ENCODE measurements at regions not wholly inside any gene's neighbourhood (a gene's known extent, or its start where the extent isn't known, plus 50 kb on each side); places are given as distances from the start of the nearest gene placed in this dataset.

- DNase-seq (ENCODE audit: low spot score) (no peak), ATAC-seq (no peak)
- intact Hi-C loops (cut with DNase I): no loop called here
Measured at GRCh38 chr2:129733579-129733978, 245.9 kb upstream of the RAB6C start.

GRCh38 chr2:129734343-129735034 lies 245.0 kb upstream of the RAB6C start:
- intact Hi-C loops (cut with DNase I): no loop called here
- ATAC-seq (no peak), DNase-seq (ENCODE audit: low spot score) (no peak)

- ATAC-seq: no peak
- intact Hi-C loops (cut with DNase I): no loop called here
- no peak for DNase-seq (ENCODE audit: low spot score)
Measured at GRCh38 chr2:129735576-129735975, 243.9 kb upstream of the RAB6C start.

GRCh38 chr2:129737660-129738527 lies 241.6 kb upstream of the RAB6C start:
- DNase-seq (ENCODE audit: low spot score) (no peak), ATAC-seq (no peak)
- intact Hi-C loops (cut with DNase I): no loop called here

GRCh38 chr2:129738799-129739198 lies 240.7 kb upstream of the RAB6C start:
- ATAC-seq (no peak), DNase-seq (ENCODE audit: low spot score) (no peak)
- intact Hi-C loops (cut with DNase I): no loop called here

- no peak for DNase-seq (ENCODE audit: low spot score)
- no peak for ATAC-seq
- intact Hi-C loops (cut with DNase I): no loop called here
Measured at GRCh38 chr2:129740504-129740903, 239.0 kb upstream of the RAB6C start.

- DNase-seq (ENCODE audit: low spot score) (no peak), ATAC-seq (no peak)
- intact Hi-C loops (cut with DNase I): no loop called here
Measured at GRCh38 chr2:129741165-129741564, 238.3 kb upstream of the RAB6C start.

GRCh38 chr2:129741623-129742022 lies 237.8 kb upstream of the RAB6C start:
- ATAC-seq (no peak), DNase-seq (ENCODE audit: low spot score) (no peak)
- intact Hi-C loops (cut with DNase I): no loop called here

- ATAC-seq: no peak
- intact Hi-C loops (cut with DNase I): no loop called here
- DNase-seq (ENCODE audit: low spot score): no peak
Measured at GRCh38 chr2:129742415-129743180, 236.9 kb upstream of the RAB6C start.

GRCh38 chr2:129744141-129744540 lies 235.3 kb upstream of the RAB6C start:
- DNase-seq (ENCODE audit: low spot score): no peak
- intact Hi-C loops (cut with DNase I): no loop called here
- no peak for ATAC-seq

GRCh38 chr2:129744649-129745048 lies 234.8 kb upstream of the RAB6C start:
- ATAC-seq (peak; percentile 45), DNase-seq (ENCODE audit: low spot score) (no peak)
- intact Hi-C loops (cut with DNase I): no loop called here

GRCh38 chr2:129747500-129748125 lies 231.9 kb upstream of the RAB6C start:
- intact Hi-C loops (cut with DNase I): no loop called here
- no peak for ATAC-seq
- DNase-seq (ENCODE audit: low spot score): no peak

- peak; percentile 50 for ATAC-seq
- intact Hi-C loops (cut with DNase I): no loop called here
- DNase-seq (ENCODE audit: low spot score): no peak
Measured at GRCh38 chr2:129748250-129748649, 231.2 kb upstream of the RAB6C start.

GRCh38 chr2:129748653-129749052 lies 230.8 kb upstream of the RAB6C start:
- intact Hi-C loops (cut with DNase I): no loop called here
- ATAC-seq (no peak), DNase-seq (ENCODE audit: low spot score) (no peak)

- DNase-seq (ENCODE audit: low spot score): no peak
- intact Hi-C loops (cut with DNase I): no loop called here
- no peak for ATAC-seq
Measured at GRCh38 chr2:129751409-129751808, 228.1 kb upstream of the RAB6C start.

GRCh38 chr2:129752176-129752575 lies 227.3 kb upstream of the RAB6C start:
- DNase-seq (ENCODE audit: low spot score) (no peak), ATAC-seq (no peak)
- intact Hi-C loops (cut with DNase I): no loop called here

- intact Hi-C loops (cut with DNase I): no loop called here
- DNase-seq (ENCODE audit: low spot score): no peak
Measured at GRCh38 chr2:129752686-129753085, 226.8 kb upstream of the RAB6C start.

GRCh38 chr2:129753261-129753660 lies 226.2 kb upstream of the RAB6C start:
- intact Hi-C loops (cut with DNase I): no loop called here
- no peak for ATAC-seq

More at GRCh38 chr2:129752686-129753085, 226.8 kb upstream of the RAB6C start:
- ATAC-seq: no peak

GRCh38 chr2:129754421-129754820 lies 225.0 kb upstream of the RAB6C start:
- DNase-seq (ENCODE audit: low spot score): no peak
- no peak for ATAC-seq
- intact Hi-C loops (cut with DNase I): no loop called here

More at GRCh38 chr2:129753261-129753660, 226.2 kb upstream of the RAB6C start:
- DNase-seq (ENCODE audit: low spot score): no peak

Measured in sciatic nerve (tissue), 2 donors.